ENCODE measurements at regions not wholly inside any gene's neighbourhood (a gene's known extent, or its start where the extent isn't known, plus 50 kb on each side); places are given as distances from the start of the nearest gene placed in this dataset.
"Not testable (repeated sequence)": the region's sequence is repeated elsewhere in the genome, so short reads cannot be mapped to it uniquely, and the experiment has no call there.

DNA sequence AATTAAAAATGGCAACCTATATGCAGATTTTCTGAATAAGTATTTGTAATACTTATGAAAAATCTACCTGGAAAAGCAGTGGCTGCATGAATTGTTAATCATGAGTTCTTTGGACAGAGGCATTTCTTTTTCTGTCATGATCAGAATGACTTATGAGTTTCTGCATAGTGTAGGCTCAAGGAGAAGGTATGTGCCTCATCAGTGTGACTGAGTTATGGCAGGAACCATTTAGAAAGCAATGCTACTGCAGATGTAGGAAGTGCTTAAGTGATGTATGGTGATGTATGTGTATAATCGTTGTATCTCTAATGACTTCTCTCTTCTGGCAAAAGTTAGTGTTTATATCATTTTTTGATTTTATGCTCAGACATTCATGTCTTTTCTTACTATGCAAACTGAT, 816.4 kb upstream of the FBXO33 start:
- no peak for DNase-seq (ENCODE audit: low spot score)

- no peak for DNase-seq (ENCODE audit: low spot score)
Measured at GRCh38 chr14:40240245-40240859, 808.1 kb upstream of the FBXO33 start.

GRCh38 chr14:40232302-40232701, 800.1 kb upstream of the FBXO33 start:
- no peak for DNase-seq (ENCODE audit: low spot score)

- DNase-seq (ENCODE audit: low spot score) = no peak
Measured at GRCh38 chr14:40229676-40230075, 797.4 kb upstream of the FBXO33 start.

DNA sequence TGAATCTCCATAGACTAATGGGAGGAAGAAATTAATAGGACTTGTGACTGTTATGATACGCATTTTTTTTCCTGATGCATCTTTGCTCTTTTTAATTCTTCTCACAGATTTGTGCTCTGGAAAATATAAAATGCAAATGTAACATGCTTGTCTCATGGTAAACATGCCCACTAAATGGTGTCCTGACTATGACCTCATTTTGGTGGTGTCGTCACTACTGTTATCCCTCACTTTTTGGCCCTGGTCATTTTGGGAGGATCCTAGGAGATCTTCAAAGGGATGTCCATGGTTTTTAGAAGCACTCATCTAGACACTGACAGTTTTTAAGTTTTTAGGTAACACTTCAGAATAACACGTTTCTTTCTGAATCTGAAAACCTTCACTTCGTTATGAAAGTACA, 790.8 kb upstream of the FBXO33 start:
- DNase-seq (ENCODE audit: low spot score) = no peak

DNA sequence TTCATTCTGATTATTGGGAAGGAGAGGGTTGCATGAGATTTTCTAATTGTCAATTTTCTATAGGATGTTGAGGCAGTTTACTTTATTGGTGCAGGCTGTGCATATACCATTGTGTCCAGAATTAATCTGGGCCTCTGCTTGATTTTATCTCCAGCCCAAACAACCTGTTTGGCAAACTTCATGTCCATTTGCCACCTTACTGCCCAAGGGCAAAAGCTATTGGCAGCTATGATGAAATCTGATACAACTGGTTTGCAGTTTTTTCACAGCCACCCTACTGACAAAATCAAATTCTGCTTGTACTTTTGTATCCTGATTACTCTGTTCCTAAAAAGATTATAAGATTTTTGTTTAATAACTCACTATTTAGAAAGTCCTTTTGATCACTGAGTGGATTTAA, 789.2 kb upstream of the FBXO33 start:
- DNase-seq (ENCODE audit: low spot score) = no peak

- no peak for DNase-seq (ENCODE audit: low spot score)
Measured at GRCh38 chr14:40219032-40219431, 786.8 kb upstream of the FBXO33 start.

DNA sequence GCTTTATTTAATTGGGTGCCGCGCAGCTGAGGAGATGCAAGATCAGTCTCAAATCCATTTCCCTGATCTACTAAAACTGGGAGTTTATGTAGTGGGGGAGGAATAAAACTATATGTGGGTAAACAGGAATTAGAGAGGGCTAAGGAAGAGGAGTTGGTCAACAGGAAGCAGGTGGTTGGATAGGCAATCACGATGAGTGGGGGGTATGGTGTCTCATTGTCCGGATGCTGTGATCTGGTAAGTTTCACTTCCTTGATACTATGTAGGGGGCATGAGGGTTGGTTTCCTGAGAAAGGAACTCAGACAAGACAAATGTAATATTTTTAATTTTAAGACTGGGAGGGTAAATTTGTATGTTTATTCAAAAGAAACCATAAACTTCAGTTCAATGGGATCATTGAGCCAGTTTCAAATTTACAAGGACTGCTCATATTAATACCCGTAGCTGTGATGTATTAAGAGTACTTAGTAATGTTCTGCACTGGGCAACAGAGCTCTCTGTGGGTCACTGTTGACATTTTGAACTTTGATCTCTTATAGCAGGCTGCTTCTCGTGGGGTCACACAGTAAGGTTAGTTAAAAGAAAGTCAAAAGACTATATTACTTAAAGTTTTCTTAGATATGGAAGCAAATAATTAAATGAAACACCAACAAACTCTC, 786.2 kb upstream of the FBXO33 start:
- no peak for DNase-seq (ENCODE audit: low spot score)

- no peak for DNase-seq (ENCODE audit: low spot score)
Measured at GRCh38 chr14:40216976-40217375, 784.7 kb upstream of the FBXO33 start.

- not testable (repeated sequence) for DNase-seq (ENCODE audit: low spot score)
Measured at GRCh38 chr14:40216408-40216807, 784.2 kb upstream of the FBXO33 start.

DNA sequence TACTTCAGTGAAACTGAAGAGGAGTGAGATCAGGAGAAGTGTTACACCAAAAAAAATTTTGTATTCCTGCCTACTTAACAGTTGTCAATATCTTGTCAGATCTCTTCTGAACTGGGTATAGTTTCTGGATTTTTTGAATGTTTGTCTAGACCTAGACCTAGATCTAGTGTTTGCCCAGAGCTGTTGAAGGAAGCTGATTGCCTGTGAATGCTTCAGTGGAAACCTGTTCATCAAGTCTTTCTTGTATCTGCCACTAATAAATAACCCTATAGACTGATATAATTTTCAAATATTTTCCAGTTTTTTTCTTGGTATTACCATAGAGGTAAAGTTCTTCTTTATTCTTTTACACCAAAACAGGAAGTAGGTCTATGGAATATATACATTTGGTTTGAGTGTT, 781.5 kb upstream of the FBXO33 start:
- DNase-seq (ENCODE audit: low spot score) = no peak

GRCh38 chr14:40204441-40205175, 772.4 kb upstream of the FBXO33 start:
- no peak for DNase-seq (ENCODE audit: low spot score)

DNA sequence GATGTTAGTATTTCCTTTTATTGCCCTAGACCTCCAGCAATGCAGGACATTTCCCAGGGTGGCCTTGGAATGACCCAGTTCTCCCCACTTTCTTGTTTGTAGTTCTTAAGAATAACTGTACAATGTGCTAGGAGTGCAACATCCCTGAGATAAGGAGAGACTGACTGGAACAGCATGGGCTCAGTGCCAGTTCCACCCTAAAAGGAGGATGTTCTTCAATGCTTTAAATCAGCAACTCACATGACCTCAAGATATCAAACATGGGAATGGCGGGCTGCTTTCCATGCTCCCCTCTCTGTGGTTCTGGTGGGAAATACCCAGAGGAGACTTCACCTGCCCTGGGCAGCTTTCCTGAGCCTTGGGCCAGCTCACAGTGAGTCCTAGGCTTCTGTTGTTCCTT, 766.9 kb upstream of the FBXO33 start:
- no peak for DNase-seq (ENCODE audit: low spot score)

DNA sequence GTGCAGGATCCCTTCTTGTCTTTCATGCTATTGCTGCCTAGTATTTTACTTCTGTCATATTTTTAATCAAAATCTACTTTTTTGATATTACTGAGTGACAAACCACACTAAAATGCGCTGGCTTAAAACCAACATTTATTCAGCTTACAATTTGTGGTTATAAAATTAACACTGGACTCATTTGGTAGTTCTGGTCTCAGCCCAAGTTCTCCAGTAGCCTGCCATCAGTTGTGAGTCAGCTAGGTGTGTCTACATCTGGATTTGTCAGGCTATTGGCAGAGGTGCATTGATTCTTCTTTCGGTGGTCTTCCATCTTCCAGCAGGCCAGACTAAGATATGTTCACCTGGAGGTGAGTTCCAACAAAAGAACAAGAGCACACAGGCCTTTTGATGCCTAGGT, 765.1 kb upstream of the FBXO33 start:
- DNase-seq (ENCODE audit: low spot score) = no peak

DNA sequence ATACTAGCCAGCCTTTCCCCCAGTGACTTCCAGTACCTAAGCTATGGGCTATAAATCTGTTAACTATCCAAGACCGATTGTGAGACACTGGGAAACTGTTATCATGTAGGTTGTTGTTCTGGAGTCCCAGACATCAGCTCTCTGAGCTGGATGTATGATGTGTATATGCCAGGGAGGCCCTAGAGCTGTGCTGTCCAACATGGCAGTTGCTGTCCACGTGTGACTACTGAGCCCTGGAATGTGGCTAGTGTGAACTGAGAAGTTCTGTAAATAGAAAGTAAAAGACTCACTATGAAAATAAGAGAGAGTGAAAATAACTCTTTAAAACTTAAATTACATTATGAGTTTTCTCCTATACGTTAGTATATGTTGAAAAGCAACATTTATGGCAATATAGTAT, 755.8 kb upstream of the FBXO33 start:
- DNase-seq (ENCODE audit: low spot score) = no peak

- DNase-seq (ENCODE audit: low spot score) = no peak
Measured at GRCh38 chr14:40164083-40164482, 731.9 kb upstream of the FBXO33 start.

DNA sequence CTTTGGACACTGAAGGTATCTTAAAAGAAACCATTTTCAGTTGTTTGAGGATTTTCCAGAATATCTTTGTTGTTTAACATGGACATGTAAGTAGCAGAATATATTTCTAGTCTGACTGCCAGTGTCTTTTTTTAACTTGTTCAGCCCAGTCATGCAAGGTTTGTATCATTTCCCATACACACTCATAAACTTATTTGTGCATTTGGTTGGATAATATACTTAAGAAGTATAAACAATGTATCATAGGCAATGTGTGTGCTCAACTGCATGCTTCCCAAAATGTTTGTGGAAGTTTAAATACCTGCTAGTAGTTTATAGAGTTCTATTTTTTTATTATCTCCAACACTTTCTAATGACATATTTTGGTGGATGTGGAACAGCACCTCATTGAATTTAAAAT, 707.4 kb upstream of the FBXO33 start:
- no peak for DNase-seq (ENCODE audit: low spot score)

DNA sequence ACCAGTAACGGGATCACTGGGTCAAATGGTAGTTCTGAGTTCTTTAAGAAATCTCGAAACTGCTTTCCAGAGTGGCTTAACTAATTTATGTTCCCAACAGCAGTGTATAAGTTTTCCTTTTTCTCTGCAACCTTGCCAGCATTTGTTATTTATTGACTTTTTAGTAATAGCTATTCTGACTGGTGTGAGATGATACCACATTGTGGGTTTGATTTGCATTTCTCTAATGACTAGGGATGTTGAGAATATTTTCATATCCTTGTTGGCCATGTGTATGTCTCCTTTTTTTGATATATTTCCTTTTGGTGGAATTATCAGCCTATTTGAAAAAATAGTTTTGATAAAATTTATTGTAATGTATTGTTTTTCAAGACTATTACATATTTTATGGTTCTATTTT, 701.2 kb upstream of the FBXO33 start:
- no peak for DNase-seq (ENCODE audit: low spot score)

GRCh38 chr14:40129159-40129558, 696.9 kb upstream of the FBXO33 start:
- DNase-seq (ENCODE audit: low spot score) = no peak

DNA sequence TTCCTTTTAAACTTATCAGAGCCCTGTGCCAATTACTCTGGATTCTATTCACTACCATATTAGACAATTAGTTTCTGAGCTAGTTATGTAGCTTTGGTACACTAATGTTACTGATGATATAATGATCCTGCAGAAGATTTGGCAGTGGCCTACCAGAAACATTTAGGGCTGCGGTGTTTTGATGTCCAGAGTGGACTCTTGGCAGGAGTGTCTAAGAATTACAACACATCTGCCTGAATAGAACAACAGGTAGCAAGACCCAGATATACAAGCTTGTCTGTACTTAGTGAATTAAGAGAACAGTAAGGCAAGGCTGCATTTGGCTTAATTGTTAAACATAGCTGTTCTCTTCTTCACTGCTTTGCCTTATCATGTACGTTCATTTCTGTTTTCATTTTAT, 691.6 kb upstream of the FBXO33 start:
- DNase-seq (ENCODE audit: low spot score) = no peak

- no peak for DNase-seq (ENCODE audit: low spot score)
Measured at GRCh38 chr14:40122968-40123648, 690.9 kb upstream of the FBXO33 start.

- no peak for DNase-seq (ENCODE audit: low spot score)
Measured at GRCh38 chr14:40119765-40120164, 687.5 kb upstream of the FBXO33 start.

DNA sequence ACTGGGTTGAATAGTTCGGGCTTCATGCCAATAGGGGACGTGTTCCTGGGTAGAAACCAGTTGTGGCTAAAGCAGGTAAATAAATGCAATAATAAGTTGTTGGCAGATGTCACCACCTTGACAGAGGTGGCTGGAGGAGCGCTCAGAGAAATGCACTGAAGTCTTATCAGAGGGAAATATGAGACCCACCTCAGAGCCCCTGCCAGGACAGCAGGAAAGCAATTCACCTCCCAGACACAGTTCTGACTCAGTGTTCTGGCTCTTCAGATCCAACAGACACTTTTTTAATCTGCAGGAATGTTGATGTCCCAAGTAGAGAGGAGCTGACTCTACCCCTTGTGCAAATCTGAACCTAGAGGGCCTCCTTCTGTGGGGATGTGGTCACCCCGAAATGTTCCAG, 687.1 kb upstream of the FBXO33 start:
- no peak for DNase-seq (ENCODE audit: low spot score)

Measured in cerebellar cortex (tissue), 1 donor.